HepG2 (cell line): ENCODE measurements at regions not wholly inside any gene's neighbourhood (a gene's known extent, or its start where the extent isn't known, plus 50 kb on each side); places are given as distances from the start of the nearest gene placed in this dataset.

Experiments
- BRCA1 ChIP-seq: sonication (generic); formaldehyde crosslinking; IDR thresholded peaks from 2 replicates; pipeline ENCODE4 v1.4.0; 2020; ENCODE audit warnings: missing genetic modification reagents
- CEBPB ChIP-seq: IDR thresholded peaks from 2 replicates; pipeline ENCODE4 v1.6.1; 2011; ENCODE audit warnings: low read depth, low read length, improper control_type of control experiment, borderline replicate concordance
- KDM4B ChIP-seq: sonication (generic); formaldehyde crosslinking; IDR thresholded peaks from 2 replicates; pipeline ENCODE4 v1.4.0; 2020; ENCODE audit warnings: missing genetic modification reagents
- MAFK ChIP-seq, 2 experiments: IDR thresholded peaks in 1 of 2; conservative IDR thresholded peaks in 1 of 2; 2 replicates each; pipeline ENCODE4 v1.6.1; 2011; ENCODE audit warnings: improper control_type of control experiment in 2 of 2, low read length in 2 of 2
- MED1 ChIP-seq: sonication (generic); formaldehyde crosslinking; IDR thresholded peaks from 2 replicates; pipeline ENCODE4 v1.4.0; 2020; ENCODE audit warnings: missing genetic modification reagents
- ZNF691 ChIP-seq: sonication (generic); formaldehyde crosslinking; IDR thresholded peaks from 2 replicates; pipeline ENCODE4 v1.4.0; 2020; ENCODE audit warnings: missing genetic modification reagents, low read depth, mild to moderate bottlenecking, borderline replicate concordance
- TF ChIP-seq, protein P1 (sequence below): IDR thresholded peaks from 2 replicates; pipeline ENCODE4 v1.4.0; 2020; ENCODE audit warnings: mild to moderate bottlenecking, missing genetic modification reagents
- TF ChIP-seq, protein P2 (sequence below): sonication (generic); formaldehyde crosslinking; IDR thresholded peaks from 2 replicates; pipeline ENCODE4 v1.5.0; 2020; ENCODE audit warnings: mild to moderate bottlenecking, missing genetic modification reagents
- TF ChIP-seq, protein P3 (sequence below): sonication (generic); formaldehyde crosslinking; IDR thresholded peaks from 2 replicates; pipeline ENCODE4 v1.5.0; 2020; ENCODE audit warnings: mild to moderate bottlenecking, low read depth, missing genetic modification reagents, borderline replicate concordance

DNA sequence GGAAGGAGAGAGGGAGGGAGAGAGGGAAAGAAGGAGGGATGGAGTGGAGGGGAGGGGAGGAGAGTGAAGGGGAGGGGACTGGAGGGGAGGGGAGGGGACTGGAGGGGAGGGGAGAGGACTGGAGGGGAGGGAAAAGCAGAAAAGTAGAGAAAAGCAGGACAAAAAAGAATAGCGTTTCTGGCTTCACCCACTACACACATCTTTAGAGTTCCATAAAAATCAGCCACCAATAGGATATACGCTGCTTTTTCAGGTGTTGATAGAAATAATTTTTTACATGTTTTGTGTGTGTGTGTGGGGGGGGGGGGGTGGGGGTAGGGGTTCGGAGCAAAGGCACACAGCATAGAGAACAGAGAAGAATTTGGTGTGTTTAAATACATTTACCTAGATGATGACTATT is 1259.1 kb downstream of the EPHA7 start:
- TF ChIP-seq, protein P1, sequence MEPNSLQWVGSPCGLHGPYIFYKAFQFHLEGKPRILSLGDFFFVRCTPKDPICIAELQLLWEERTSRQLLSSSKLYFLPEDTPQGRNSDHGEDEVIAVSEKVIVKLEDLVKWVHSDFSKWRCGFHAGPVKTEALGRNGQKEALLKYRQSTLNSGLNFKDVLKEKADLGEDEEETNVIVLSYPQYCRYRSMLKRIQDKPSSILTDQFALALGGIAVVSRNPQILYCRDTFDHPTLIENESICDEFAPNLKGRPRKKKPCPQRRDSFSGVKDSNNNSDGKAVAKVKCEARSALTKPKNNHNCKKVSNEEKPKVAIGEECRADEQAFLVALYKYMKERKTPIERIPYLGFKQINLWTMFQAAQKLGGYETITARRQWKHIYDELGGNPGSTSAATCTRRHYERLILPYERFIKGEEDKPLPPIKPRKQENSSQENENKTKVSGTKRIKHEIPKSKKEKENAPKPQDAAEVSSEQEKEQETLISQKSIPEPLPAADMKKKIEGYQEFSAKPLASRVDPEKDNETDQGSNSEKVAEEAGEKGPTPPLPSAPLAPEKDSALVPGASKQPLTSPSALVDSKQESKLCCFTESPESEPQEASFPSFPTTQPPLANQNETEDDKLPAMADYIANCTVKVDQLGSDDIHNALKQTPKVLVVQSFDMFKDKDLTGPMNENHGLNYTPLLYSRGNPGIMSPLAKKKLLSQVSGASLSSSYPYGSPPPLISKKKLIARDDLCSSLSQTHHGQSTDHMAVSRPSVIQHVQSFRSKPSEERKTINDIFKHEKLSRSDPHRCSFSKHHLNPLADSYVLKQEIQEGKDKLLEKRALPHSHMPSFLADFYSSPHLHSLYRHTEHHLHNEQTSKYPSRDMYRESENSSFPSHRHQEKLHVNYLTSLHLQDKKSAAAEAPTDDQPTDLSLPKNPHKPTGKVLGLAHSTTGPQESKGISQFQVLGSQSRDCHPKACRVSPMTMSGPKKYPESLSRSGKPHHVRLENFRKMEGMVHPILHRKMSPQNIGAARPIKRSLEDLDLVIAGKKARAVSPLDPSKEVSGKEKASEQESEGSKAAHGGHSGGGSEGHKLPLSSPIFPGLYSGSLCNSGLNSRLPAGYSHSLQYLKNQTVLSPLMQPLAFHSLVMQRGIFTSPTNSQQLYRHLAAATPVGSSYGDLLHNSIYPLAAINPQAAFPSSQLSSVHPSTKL (CRISPR knock-in tag): no peak
- TF ChIP-seq, protein P2, sequence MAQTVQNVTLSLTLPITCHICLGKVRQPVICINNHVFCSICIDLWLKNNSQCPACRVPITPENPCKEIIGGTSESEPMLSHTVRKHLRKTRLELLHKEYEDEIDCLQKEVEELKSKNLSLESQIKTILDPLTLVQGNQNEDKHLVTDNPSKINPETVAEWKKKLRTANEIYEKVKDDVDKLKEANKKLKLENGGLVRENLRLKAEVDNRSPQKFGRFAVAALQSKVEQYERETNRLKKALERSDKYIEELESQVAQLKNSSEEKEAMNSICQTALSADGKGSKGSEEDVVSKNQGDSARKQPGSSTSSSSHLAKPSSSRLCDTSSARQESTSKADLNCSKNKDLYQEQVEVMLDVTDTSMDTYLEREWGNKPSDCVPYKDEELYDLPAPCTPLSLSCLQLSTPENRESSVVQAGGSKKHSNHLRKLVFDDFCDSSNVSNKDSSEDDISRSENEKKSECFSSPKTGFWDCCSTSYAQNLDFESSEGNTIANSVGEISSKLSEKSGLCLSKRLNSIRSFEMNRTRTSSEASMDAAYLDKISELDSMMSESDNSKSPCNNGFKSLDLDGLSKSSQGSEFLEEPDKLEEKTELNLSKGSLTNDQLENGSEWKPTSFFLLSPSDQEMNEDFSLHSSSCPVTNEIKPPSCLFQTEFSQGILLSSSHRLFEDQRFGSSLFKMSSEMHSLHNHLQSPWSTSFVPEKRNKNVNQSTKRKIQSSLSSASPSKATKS (CRISPR knock-in tag): no peak
- TF ChIP-seq BRCA1 (CRISPR knock-in tag): no peak
- no peak for TF ChIP-seq MED1 (CRISPR knock-in tag)
- TF ChIP-seq, protein P3, sequence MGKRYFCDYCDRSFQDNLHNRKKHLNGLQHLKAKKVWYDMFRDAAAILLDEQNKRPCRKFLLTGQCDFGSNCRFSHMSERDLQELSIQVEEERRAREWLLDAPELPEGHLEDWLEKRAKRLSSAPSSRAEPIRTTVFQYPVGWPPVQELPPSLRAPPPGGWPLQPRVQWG (CRISPR knock-in tag): no peak
- no peak for TF ChIP-seq KDM4B (CRISPR knock-in tag)
- no peak for TF ChIP-seq MAFK (conservative IDR thresholded peaks at IDR 0.05 in 1 of 2, IDR thresholded peaks at IDR 0.05 in 1 of 2; ENCODE audit: low read length in 2 of 2)
- no peak for TF ChIP-seq CEBPB
- no peak for TF ChIP-seq ZNF691 (CRISPR knock-in tag)
